IMR-90 (cell line): ENCODE measurements at regions not wholly inside any gene's neighbourhood (a gene's known extent, or its start where the extent isn't known, plus 50 kb on each side); places are given as distances from the start of the nearest gene placed in this dataset.

Experiments used
- CEBPB ChIP-seq: IDR thresholded peaks from 2 replicates; pipeline ENCODE4 v1.6.1; 2012; ENCODE audit warnings: low read depth, low read length, improper control_type of control experiment
- MXI1 ChIP-seq: IDR thresholded peaks from 2 replicates; pipeline ENCODE4 v1.6.1; 2012; ENCODE audit warnings: low read depth, mild to moderate bottlenecking, low read length, moderate library complexity, borderline replicate concordance
- NFE2L2 ChIP-seq: fragments of 150-350 bp; IDR thresholded peaks from 2 replicates; pipeline ENCODE4 v1.6.1; 2016; ENCODE audit warnings: low read depth, mild to moderate bottlenecking, low read length
- POLR2A ChIP-seq: IDR thresholded peaks from 2 replicates; pipeline ENCODE4 v1.6.1; 2012; ENCODE audit warnings: mild to moderate bottlenecking, low read depth, low read length
- RAD21 ChIP-seq: IDR thresholded peaks from 2 replicates; pipeline ENCODE4 v1.6.1; 2012; ENCODE audit warnings: low read length, improper control_type of control experiment
- RCOR1 ChIP-seq: IDR thresholded peaks from 2 replicates; pipeline ENCODE4 v1.6.1; 2012; ENCODE audit warnings: mild to moderate bottlenecking, low read length, improper control_type of control experiment; ENCODE audit not compliant: insufficient replicate concordance
- RFX5 ChIP-seq: IDR thresholded peaks from 2 replicates; pipeline ENCODE4 v1.8.0; 2012; ENCODE audit warnings: low read depth, mild to moderate bottlenecking, low read length, moderate library complexity
- TF ChIP-seq, protein P1 (sequence below): conservative IDR thresholded peaks from 2 replicates; pipeline ENCODE4 v1.5.1; 2012; ENCODE audit warnings: mild to moderate bottlenecking, low read depth, low read length, improper control_type of control experiment
- TF ChIP-seq, protein P2 (sequence below): fragments of 150-350 bp; IDR thresholded peaks from 2 replicates; pipeline ENCODE4 v1.6.1; 2017; ENCODE audit warnings: mild to moderate bottlenecking, antibody characterized with exemption, low read length, low read depth

DNA sequence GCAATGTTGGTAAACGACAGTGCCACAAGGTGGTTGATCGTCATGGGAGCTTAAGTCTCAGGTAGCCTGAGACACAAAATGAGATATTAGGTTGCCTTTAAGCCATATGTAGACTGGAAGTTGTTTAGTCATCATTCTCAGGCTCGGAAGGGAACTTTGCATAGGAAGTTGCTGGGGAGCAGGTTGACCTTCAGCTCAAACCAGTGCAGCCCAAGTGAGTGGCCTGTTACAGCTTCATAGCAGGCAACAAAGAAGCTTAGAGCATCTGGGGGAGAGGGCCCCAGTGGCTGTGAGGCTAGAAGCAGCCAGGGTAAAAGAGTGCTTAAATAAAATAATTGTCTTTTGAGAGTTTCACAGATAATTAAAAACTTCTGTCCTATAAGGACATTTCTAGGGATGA is 404.0 kb downstream of the GUCY1A2 start:
- TF ChIP-seq RAD21 = no peak
- no peak for TF ChIP-seq NFE2L2
- TF ChIP-seq, protein P1, sequence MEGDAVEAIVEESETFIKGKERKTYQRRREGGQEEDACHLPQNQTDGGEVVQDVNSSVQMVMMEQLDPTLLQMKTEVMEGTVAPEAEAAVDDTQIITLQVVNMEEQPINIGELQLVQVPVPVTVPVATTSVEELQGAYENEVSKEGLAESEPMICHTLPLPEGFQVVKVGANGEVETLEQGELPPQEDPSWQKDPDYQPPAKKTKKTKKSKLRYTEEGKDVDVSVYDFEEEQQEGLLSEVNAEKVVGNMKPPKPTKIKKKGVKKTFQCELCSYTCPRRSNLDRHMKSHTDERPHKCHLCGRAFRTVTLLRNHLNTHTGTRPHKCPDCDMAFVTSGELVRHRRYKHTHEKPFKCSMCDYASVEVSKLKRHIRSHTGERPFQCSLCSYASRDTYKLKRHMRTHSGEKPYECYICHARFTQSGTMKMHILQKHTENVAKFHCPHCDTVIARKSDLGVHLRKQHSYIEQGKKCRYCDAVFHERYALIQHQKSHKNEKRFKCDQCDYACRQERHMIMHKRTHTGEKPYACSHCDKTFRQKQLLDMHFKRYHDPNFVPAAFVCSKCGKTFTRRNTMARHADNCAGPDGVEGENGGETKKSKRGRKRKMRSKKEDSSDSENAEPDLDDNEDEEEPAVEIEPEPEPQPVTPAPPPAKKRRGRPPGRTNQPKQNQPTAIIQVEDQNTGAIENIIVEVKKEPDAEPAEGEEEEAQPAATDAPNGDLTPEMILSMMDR = no peak
- no peak for TF ChIP-seq CEBPB
- no peak for TF ChIP-seq RCOR1
- TF ChIP-seq, protein P2, sequence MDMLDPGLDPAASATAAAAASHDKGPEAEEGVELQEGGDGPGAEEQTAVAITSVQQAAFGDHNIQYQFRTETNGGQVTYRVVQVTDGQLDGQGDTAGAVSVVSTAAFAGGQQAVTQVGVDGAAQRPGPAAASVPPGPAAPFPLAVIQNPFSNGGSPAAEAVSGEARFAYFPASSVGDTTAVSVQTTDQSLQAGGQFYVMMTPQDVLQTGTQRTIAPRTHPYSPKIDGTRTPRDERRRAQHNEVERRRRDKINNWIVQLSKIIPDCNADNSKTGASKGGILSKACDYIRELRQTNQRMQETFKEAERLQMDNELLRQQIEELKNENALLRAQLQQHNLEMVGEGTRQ = no peak
- TF ChIP-seq MXI1 = no peak
- no peak for TF ChIP-seq POLR2A
- TF ChIP-seq RFX5 = no peak
